ENCODE measurements at regions not wholly inside any gene's neighbourhood (a gene's known extent, or its start where the extent isn't known, plus 50 kb on each side); places are given as distances from the start of the nearest gene placed in this dataset.

GRCh38 chr2:147714582-147714981, 130.2 kb upstream of the ACVR2A start:
- H3K4me3 ChIP-seq (replicated peaks; ENCODE audit: insufficient read depth, low read length) = no peak overlapping the region
- no peak for TF ChIP-seq CTCF (IDR thresholded peaks at IDR 0.05; ENCODE audit: insufficient read depth, low read length)
- no peak for TF ChIP-seq GABPA (IDR thresholded peaks at IDR 0.05; ENCODE audit: low read depth)
- no peak for TF ChIP-seq POLR2AphosphoS5 (IDR thresholded peaks at IDR 0.05; ENCODE audit: low read depth)
- TF ChIP-seq REST (IDR thresholded peaks at IDR 0.05; ENCODE audit: insufficient replicate concordance, low read depth) = no peak
- TF ChIP-seq SPI1 (IDR thresholded peaks at IDR 0.05; ENCODE audit: borderline replicate concordance, low read depth) = no peak
- peaks cover 3% of the 10 kb centered on the region for H3K27me3 ChIP-seq (ENCODE audit: insufficient read depth, poor library complexity, severe bottlenecking)
- H3K27ac ChIP-seq (replicated peaks) = no peak overlapping the region
- no peak for DNase-seq (ENCODE audit: low read depth in 1 of 2, low spot score in 1 of 2)

DNA sequence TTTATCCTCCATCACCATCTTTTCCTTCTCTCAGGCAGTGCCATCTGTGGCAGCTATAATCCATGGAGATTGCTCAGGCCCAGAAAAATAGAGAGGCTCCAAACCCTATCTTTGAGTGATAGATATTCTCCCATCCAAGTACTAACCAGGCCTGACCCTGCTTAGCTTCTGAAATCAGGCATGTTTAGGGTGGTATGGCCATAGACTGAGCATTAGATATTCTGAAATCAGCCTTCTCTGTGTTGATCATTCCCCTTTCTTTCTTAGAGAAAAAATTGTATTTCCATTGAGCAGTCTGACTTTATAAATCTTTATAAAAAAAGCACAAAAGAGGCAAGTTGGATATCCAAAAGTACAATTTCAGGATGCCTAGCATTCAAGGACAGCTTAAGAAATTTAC, 131.5 kb upstream of the ACVR2A start:
- Histone ChIP-seq H3K4me3 (replicated peaks; ENCODE audit: insufficient read depth, low read length) (no peak overlapping the region), H3K27me3 (ENCODE audit: insufficient read depth, poor library complexity, severe bottlenecking) (peaks cover 3% of the 10 kb centered on the region), H3K27ac (replicated peaks) (no peak overlapping the region)
- TF ChIP-seq REST (IDR thresholded peaks at IDR 0.05; ENCODE audit: insufficient replicate concordance, low read depth) (no peak), SPI1 (IDR thresholded peaks at IDR 0.05; ENCODE audit: borderline replicate concordance, low read depth) (no peak), POLR2AphosphoS5 (IDR thresholded peaks at IDR 0.05; ENCODE audit: low read depth) (no peak), CTCF (IDR thresholded peaks at IDR 0.05; ENCODE audit: insufficient read depth, low read length) (no peak), GABPA (IDR thresholded peaks at IDR 0.05; ENCODE audit: low read depth) (no peak)
- DNase-seq (ENCODE audit: low read depth in 1 of 2, low spot score in 1 of 2) = no peak

- TF ChIP-seq GABPA (IDR thresholded peaks at IDR 0.05; ENCODE audit: low read depth) = no peak
- TF ChIP-seq CTCF (IDR thresholded peaks at IDR 0.05; ENCODE audit: insufficient read depth, low read length) = no peak
- no peak for TF ChIP-seq REST (IDR thresholded peaks at IDR 0.05; ENCODE audit: insufficient replicate concordance, low read depth)
- TF ChIP-seq POLR2AphosphoS5 (IDR thresholded peaks at IDR 0.05; ENCODE audit: low read depth) = no peak
- no peak for TF ChIP-seq SPI1 (IDR thresholded peaks at IDR 0.05; ENCODE audit: borderline replicate concordance, low read depth)
- no peak for DNase-seq (ENCODE audit: low read depth in 1 of 2, low spot score in 1 of 2)
Observed at GRCh38 chr2:147712051-147712450, 132.8 kb upstream of the ACVR2A start.

More at GRCh38 chr2:147712051-147712450, 132.8 kb upstream of the ACVR2A start:
- Histone ChIP-seq H3K4me3 (replicated peaks; ENCODE audit: insufficient read depth, low read length) (no peak overlapping the region), H3K27ac (replicated peaks) (no peak overlapping the region), H3K27me3 (ENCODE audit: insufficient read depth, poor library complexity, severe bottlenecking) (peaks cover 3% of the 10 kb centered on the region)

Measured in HL-60 (cell line).